Caco-2 (cell line): ENCODE measurements at regions not wholly inside any gene's neighbourhood (a gene's known extent, or its start where the extent isn't known, plus 50 kb on each side); places are given as distances from the start of the nearest gene placed in this dataset.

Source experiments
- BruUV-seq: library from RNA; stranded (reverse); fragments of 400-500 nt; replicated peaks from 2 replicates; lab custom pipeline; 2021; lab: Mats Ljungman, UMichigan
- CTCF ChIA-PET: fragments of 300-600 bp; sonication (Branson Sonifier 250); formaldehyde crosslinking; loops from one replicate; lab custom pipeline; 2022; ENCODE audit warnings: antibody characterized with exemption; lab: Charles Lee
- POLR2A ChIA-PET: fragments of 300-600 bp; sonication (Branson Sonifier 250); formaldehyde crosslinking; loops from one replicate; lab custom pipeline; 2022; ENCODE audit warnings: antibody characterized with exemption; lab: Charles Lee
- DNase-seq, 2 experiments: peaks; one replicate each; pipeline versions ENCODE4 v3.0.0 to v3.0.0-alpha.2; 2020 to 2022
- H3K27me3 ChIP-seq: replicated peaks from 2 replicates; pipeline ENCODE4 v1.6.0; 2011; ENCODE audit warnings: low read length; ENCODE audit not compliant: control insufficient read depth, insufficient read depth
- H3K36me3 ChIP-seq: 2 replicates; pipeline ENCODE4 v1.5.1; 2011; ENCODE audit warnings: low read length; ENCODE audit not compliant: control insufficient read depth, insufficient read depth
- H3K4me1 ChIP-seq: fragments of 250-450 bp; sonication (Bioruptor Pico); 2 replicates; pipeline ENCODE4 v1.5.1; 2020; ENCODE audit warnings: mild to moderate bottlenecking
- H3K4me3 ChIP-seq: 2 replicates; pipeline ENCODE4 v1.5.1; 2011; ENCODE audit warnings: low read depth, mild to moderate bottlenecking, control low read depth, low read length
- H3K9me3 ChIP-seq: fragments of 250-450 bp; sonication (Bioruptor Pico); 2 replicates; pipeline ENCODE4 v1.5.1; 2020; ENCODE audit warnings: mild to moderate bottlenecking, moderate library complexity
- H3K27ac Mint-ChIP-seq: one replicate; pipeline ENCODE4 v1.8.0; 2022; ENCODE audit warnings: mixed read lengths; ENCODE audit not compliant: unreplicated experiment
- H3K27me3 Mint-ChIP-seq: one replicate; pipeline ENCODE4 v1.8.0; 2022; ENCODE audit warnings: mixed read lengths; ENCODE audit not compliant: insufficient read depth, unreplicated experiment
- H3K36me3 Mint-ChIP-seq: one replicate; pipeline ENCODE4 v1.8.0; 2022; ENCODE audit warnings: mild to moderate bottlenecking, mixed read lengths; ENCODE audit not compliant: insufficient read depth, unreplicated experiment
- H3K4me1 Mint-ChIP-seq: one replicate; pipeline ENCODE4 v1.8.0; 2022; ENCODE audit warnings: low read depth, mixed read lengths; ENCODE audit not compliant: unreplicated experiment
- H3K4me3 Mint-ChIP-seq: one replicate; pipeline ENCODE4 v1.8.0; 2022; ENCODE audit warnings: mild to moderate bottlenecking, moderate library complexity, mixed read lengths; ENCODE audit not compliant: unreplicated experiment
- H3K9me3 Mint-ChIP-seq: one replicate; pipeline ENCODE4 v1.8.0; 2022; ENCODE audit warnings: mixed read lengths; ENCODE audit not compliant: unreplicated experiment
- intact Hi-C: fragments of 100-400 bp; cut with micrococcal nuclease; formaldehyde crosslinking; loops from one replicate; pipeline ENCODE4 v1.10.0; 2022; ENCODE audit not compliant: unreplicated experiment
- TF ChIP-seq, protein P1 (sequence below), 2 experiments: fragments of 200-600 bp in 1 of 2; IDR thresholded peaks; 1 replicate in 1 of 2; 2 replicates in 1 of 2; pipeline versions ENCODE4 v1.5.1 to v1.8.0; 2011 to 2022; ENCODE audit warnings: antibody characterized with exemption in 1 of 2, control low read depth in 1 of 2, inconsistent platforms in 1 of 2, low read depth in 1 of 2, low read length in 1 of 2, mild to moderate bottlenecking in 1 of 2, moderate library complexity in 1 of 2; ENCODE audit not compliant: insufficient read depth in 1 of 2, severe bottlenecking in 1 of 2, unreplicated experiment in 1 of 2

DNA sequence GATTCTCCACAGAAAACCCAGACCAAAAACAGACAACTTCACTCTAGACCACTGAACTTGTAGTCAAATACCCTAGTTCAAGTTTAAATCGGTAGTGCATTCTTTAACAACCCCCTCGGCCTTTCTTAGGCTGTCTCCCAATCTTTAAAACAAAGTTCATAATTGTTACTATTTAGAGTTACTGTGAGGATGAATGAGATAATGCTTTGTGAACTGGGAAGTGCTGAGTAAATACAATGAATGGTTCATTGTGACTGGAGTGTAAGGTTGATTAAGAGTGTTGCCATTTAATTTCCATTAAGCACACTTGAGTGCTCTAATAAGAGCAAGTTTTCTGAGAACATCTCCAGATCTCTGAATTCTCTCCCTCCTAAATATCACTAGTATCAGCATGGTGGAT, 228.8 kb upstream of the PIK3R1 start:
- no peak for DNase-seq
- Histone ChIP-seq H3K4me3 (no peak overlapping the region), H3K27me3 (no peaks in the 10 kb centered on the region), H3K36me3 (no peaks in the 10 kb centered on the region), H3K9me3 (0 out of 2 replicates have a peak, but pooled peaks cover 7% of the 10 kb centered on the region), H3K4me1 (peaks cover 5% of the 10 kb centered on the region)
- intact Hi-C loops, result no loop called here
- Mint-ChIP-seq H3K27me3 (no peaks in the 10 kb centered on the region), H3K9me3 (peaks cover 6% of the 10 kb centered on the region), H3K4me1 (no peaks in the 10 kb centered on the region), H3K27ac (peak overlapping the region; percentile 56), H3K4me3 (no peak overlapping the region), H3K36me3 (no peaks in the 10 kb centered on the region)
- no TSS peak for BruUV-seq
- ChIA-PET CTCF (no interaction called here), POLR2A (no interaction called here)
- TF ChIP-seq, protein P1, sequence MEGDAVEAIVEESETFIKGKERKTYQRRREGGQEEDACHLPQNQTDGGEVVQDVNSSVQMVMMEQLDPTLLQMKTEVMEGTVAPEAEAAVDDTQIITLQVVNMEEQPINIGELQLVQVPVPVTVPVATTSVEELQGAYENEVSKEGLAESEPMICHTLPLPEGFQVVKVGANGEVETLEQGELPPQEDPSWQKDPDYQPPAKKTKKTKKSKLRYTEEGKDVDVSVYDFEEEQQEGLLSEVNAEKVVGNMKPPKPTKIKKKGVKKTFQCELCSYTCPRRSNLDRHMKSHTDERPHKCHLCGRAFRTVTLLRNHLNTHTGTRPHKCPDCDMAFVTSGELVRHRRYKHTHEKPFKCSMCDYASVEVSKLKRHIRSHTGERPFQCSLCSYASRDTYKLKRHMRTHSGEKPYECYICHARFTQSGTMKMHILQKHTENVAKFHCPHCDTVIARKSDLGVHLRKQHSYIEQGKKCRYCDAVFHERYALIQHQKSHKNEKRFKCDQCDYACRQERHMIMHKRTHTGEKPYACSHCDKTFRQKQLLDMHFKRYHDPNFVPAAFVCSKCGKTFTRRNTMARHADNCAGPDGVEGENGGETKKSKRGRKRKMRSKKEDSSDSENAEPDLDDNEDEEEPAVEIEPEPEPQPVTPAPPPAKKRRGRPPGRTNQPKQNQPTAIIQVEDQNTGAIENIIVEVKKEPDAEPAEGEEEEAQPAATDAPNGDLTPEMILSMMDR (IDR thresholded peaks at IDR 0.05; ENCODE audit: insufficient read depth in 1 of 2, low read depth in 1 of 2, low read length in 1 of 2, severe bottlenecking in 1 of 2, unreplicated experiment in 1 of 2), result no peak

- peak in 1 of 2 experiments; percentile 40 for DNase-seq
- no peaks in the 10 kb centered on the region for H3K4me1 Mint-ChIP-seq
- CTCF ChIA-PET, result no interaction called here
These were observed 229.7 kb upstream of the PIK3R1 start for GRCh38 chr5:67985686-67986387.

DNA sequence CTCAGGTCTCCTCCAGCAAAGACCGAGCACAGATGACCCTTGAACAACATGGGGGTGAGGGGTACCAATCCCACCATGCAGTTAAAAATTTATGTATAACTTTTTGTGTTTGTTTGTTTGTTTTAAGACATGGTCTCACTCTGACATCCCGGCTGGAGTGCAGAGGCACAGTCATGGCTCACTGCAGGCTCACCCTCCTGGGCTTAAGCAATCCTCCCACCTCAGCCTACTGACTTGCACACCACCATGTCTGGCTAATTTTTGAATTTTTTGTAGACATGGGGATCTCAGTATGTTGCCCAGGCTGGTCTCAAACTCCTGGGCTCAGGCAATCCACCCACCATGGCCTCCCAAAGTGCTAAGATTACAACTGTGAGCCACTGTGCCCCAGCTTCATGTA, 231.0 kb upstream of the PIK3R1 start:
- ChIA-PET POLR2A (no interaction called here), CTCF (no interaction called here)
- no peaks in the 10 kb centered on the region for H3K4me1 ChIP-seq
- H3K27me3 ChIP-seq, result no peaks in the 10 kb centered on the region
- H3K27ac Mint-ChIP-seq, result no peak overlapping the region
- H3K4me1 Mint-ChIP-seq, result no peaks in the 10 kb centered on the region
- no peaks in the 10 kb centered on the region for H3K36me3 Mint-ChIP-seq
- TF ChIP-seq, protein P1 (IDR thresholded peaks at IDR 0.05; ENCODE audit: insufficient read depth in 1 of 2, low read depth in 1 of 2, low read length in 1 of 2, severe bottlenecking in 1 of 2, unreplicated experiment in 1 of 2), result no peak
- intact Hi-C loops, result no loop called here
- H3K27me3 Mint-ChIP-seq, result no peaks in the 10 kb centered on the region
- H3K36me3 ChIP-seq, result no peaks in the 10 kb centered on the region
- BruUV-seq, result no TSS peak
- no peak for DNase-seq
- H3K9me3 Mint-ChIP-seq, result no peaks in the 10 kb centered on the region
- H3K4me3 ChIP-seq, result no peak overlapping the region
- H3K4me3 Mint-ChIP-seq, result no peak overlapping the region
- H3K9me3 ChIP-seq, result 0 out of 2 replicates have a peak, but pooled peaks cover 7% of the 10 kb centered on the region

More at GRCh38 chr5:67985686-67986387, 229.7 kb upstream of the PIK3R1 start:
- TF ChIP-seq, protein P1 (IDR thresholded peaks at IDR 0.05; ENCODE audit: insufficient read depth in 1 of 2, low read depth in 1 of 2, low read length in 1 of 2, severe bottlenecking in 1 of 2, unreplicated experiment in 1 of 2), result no peak
- no peak overlapping the region for H3K27ac Mint-ChIP-seq
- no TSS peak for BruUV-seq
- peaks cover 6% of the 10 kb centered on the region for H3K9me3 Mint-ChIP-seq
- H3K4me3 Mint-ChIP-seq, result no peak overlapping the region
- H3K27me3 Mint-ChIP-seq, result no peaks in the 10 kb centered on the region
- Histone ChIP-seq H3K27me3 (no peaks in the 10 kb centered on the region), H3K36me3 (no peaks in the 10 kb centered on the region), H3K9me3 (0 out of 2 replicates have a peak, but pooled peaks cover 7% of the 10 kb centered on the region), H3K4me3 (no peak overlapping the region), H3K4me1 (peaks cover 5% of the 10 kb centered on the region)
- H3K36me3 Mint-ChIP-seq, result no peaks in the 10 kb centered on the region
- intact Hi-C loops, result no loop called here
- POLR2A ChIA-PET, result no interaction called here
